ENCODE measurements at regions not wholly inside any gene's neighbourhood (a gene's known extent, or its start where the extent isn't known, plus 50 kb on each side); places are given as distances from the start of the nearest gene placed in this dataset.

GRCh38 chr10:128881086-128881485 lies 586.0 kb upstream of the MGMT start:
- TF ChIP-seq CTCF (IDR thresholded peaks at IDR 0.05) (no peak), EZH2 (IDR thresholded peaks at IDR 0.05) (no peak)
